WERI-Rb-1 (cell line): ENCODE measurements at regions not wholly inside any gene's neighbourhood (a gene's known extent, or its start where the extent isn't known, plus 50 kb on each side); places are given as distances from the start of the nearest gene placed in this dataset.

ENCODE experiments used
- DNase-seq: peaks from one replicate; pipeline ENCODE4 v3.0.0-alpha.2; 2020
- H3K27ac ChIP-seq: fragments of 250-450 bp; sonication (Bioruptor Pico); 2 replicates; pipeline ENCODE4 v1.5.1; 2020; ENCODE audit warnings: mild to moderate bottlenecking, moderate library complexity
- H3K27me3 ChIP-seq: fragments of 250-450 bp; sonication (Bioruptor Pico); 2 replicates; pipeline ENCODE4 v1.5.1; 2021; ENCODE audit warnings: mild to moderate bottlenecking, low read depth, moderate library complexity; ENCODE audit not compliant: insufficient read depth, severe bottlenecking
- H3K36me3 ChIP-seq: fragments of 250-450 bp; sonication (Bioruptor Pico); 2 replicates; pipeline ENCODE4 v1.5.1; 2020; ENCODE audit warnings: mild to moderate bottlenecking, moderate library complexity
- H3K4me3 ChIP-seq: 2 replicates; pipeline ENCODE4 v1.5.1; 2011; ENCODE audit warnings: low read depth, mild to moderate bottlenecking, control low read depth, low read length
- H3K9me3 ChIP-seq: fragments of 250-450 bp; sonication (Bioruptor Pico); 2 replicates; pipeline ENCODE4 v1.5.1; 2021; ENCODE audit warnings: mild to moderate bottlenecking, moderate library complexity; ENCODE audit not compliant: severe bottlenecking
- CTCF ChIP-seq: IDR thresholded peaks from 2 replicates; pipeline ENCODE4 v1.5.1; 2011; ENCODE audit warnings: low read depth, mild to moderate bottlenecking, control low read depth, inconsistent platforms, low read length

GRCh38 chr1:239242404-239242803 is 144.0 kb upstream of the CHRM3 start:
- Histone ChIP-seq H3K27me3 (no peaks in the 10 kb centered on the region), H3K9me3 (no peaks in the 10 kb centered on the region), H3K27ac (no peak overlapping the region), H3K36me3 (no peaks in the 10 kb centered on the region), H3K4me3 (no peak overlapping the region)
- no peak for TF ChIP-seq CTCF
- DNase-seq, result no peak

GRCh38 chr1:239240736-239241135 is 145.6 kb upstream of the CHRM3 start:
- DNase-seq, result no peak
- Histone ChIP-seq H3K27ac (no peak overlapping the region), H3K4me3 (no peak overlapping the region), H3K27me3 (no peaks in the 10 kb centered on the region), H3K9me3 (no peaks in the 10 kb centered on the region), H3K36me3 (no peaks in the 10 kb centered on the region)
- no peak for TF ChIP-seq CTCF

- no peaks in the 10 kb centered on the region for H3K9me3 ChIP-seq
- TF ChIP-seq CTCF, result no peak
- no peaks in the 10 kb centered on the region for H3K27me3 ChIP-seq
- no peak overlapping the region for H3K27ac ChIP-seq
- H3K36me3 ChIP-seq, result no peaks in the 10 kb centered on the region
- DNase-seq, result no peak
- no peak overlapping the region for H3K4me3 ChIP-seq
Observed at GRCh38 chr1:239239529-239239928, 146.8 kb upstream of the CHRM3 start.

- Histone ChIP-seq H3K36me3 (no peaks in the 10 kb centered on the region), H3K27ac (no peak overlapping the region), H3K4me3 (no peak overlapping the region), H3K9me3 (no peaks in the 10 kb centered on the region), H3K27me3 (no peaks in the 10 kb centered on the region)
- TF ChIP-seq CTCF, result peak; percentile 57
- DNase-seq, result peak; percentile 51
Observed at GRCh38 chr1:239237912-239238311, 148.5 kb upstream of the CHRM3 start.

GRCh38 chr1:239233626-239234025 is 152.7 kb upstream of the CHRM3 start:
- Histone ChIP-seq H3K4me3 (no peak overlapping the region), H3K9me3 (no peaks in the 10 kb centered on the region), H3K36me3 (no peaks in the 10 kb centered on the region), H3K27me3 (no peaks in the 10 kb centered on the region), H3K27ac (no peak overlapping the region)
- no peak for DNase-seq
- TF ChIP-seq CTCF, result no peak

GRCh38 chr1:239232921-239233320 is 153.4 kb upstream of the CHRM3 start:
- Histone ChIP-seq H3K27ac (no peak overlapping the region), H3K4me3 (no peak overlapping the region), H3K36me3 (no peaks in the 10 kb centered on the region), H3K27me3 (no peaks in the 10 kb centered on the region), H3K9me3 (no peaks in the 10 kb centered on the region)
- no peak for TF ChIP-seq CTCF
- no peak for DNase-seq
